Muscle of leg (tissue), 3 donors: ENCODE measurements at regions not wholly inside any gene's neighbourhood (a gene's known extent, or its start where the extent isn't known, plus 50 kb on each side); places are given as distances from the start of the nearest gene placed in this dataset.
A peak's percentile ranks its signal among the peaks of the same experiment; 100 is the strongest.

Experiments used
- DNase-seq: peaks from one replicate; pipeline ENCODE4 v3.0.0; 2013
- H3K27ac ChIP-seq: one replicate; pipeline ENCODE4 v1.5.1; 2013; ENCODE audit warnings: mild to moderate bottlenecking, low read length, control low read depth
- H3K27me3 ChIP-seq: one replicate; pipeline ENCODE4 v1.6.1; 2013; ENCODE audit warnings: low read length; ENCODE audit not compliant: control insufficient read depth, insufficient read depth
- H3K36me3 ChIP-seq: one replicate; pipeline ENCODE4 v1.6.1; 2013; ENCODE audit warnings: low read length; ENCODE audit not compliant: control insufficient read depth, insufficient read depth
- H3K4me1 ChIP-seq: one replicate; pipeline ENCODE4 v1.6.1; 2013; ENCODE audit warnings: low read length; ENCODE audit not compliant: control insufficient read depth, insufficient read depth
- H3K4me3 ChIP-seq: one replicate; pipeline ENCODE4 v1.5.1; 2013; ENCODE audit warnings: low read length, control low read depth
- H3K9me3 ChIP-seq: replicated peaks from 2 replicates; pipeline ENCODE4 v1.6.1; 2013; ENCODE audit warnings: low read depth, low read length; ENCODE audit not compliant: control insufficient read depth
- WGBS: methylation state at CpG from one replicate; pipeline ENCODE4 v1.1.5; 2013; ENCODE audit warnings: missing lambda C conversion rate; ENCODE audit not compliant: insufficient coverage; 5-methylcytosine and 5-hydroxymethylcytosine counted together

DNA sequence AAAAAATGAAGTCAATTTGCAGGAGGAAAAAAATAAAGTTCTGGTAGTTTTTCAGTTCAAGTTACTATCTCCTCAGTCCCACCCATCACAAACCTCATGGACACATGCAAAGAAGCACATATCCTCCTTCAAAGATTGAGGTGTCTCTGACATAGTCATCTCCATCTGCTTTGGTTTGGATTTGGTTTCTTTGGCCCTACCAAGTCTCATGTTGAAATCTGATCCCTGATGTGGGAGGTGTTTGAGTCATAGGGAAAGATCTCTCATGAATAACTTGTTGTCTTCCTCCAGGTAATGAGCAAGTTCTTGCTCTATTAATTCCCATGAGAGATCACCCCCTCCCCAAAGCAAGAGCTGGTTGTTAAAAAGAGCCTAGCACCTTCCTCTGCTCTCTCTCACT, 446.8 kb downstream of the IGSF11 start:
- Histone ChIP-seq H3K4me3 (no peak overlapping the region), H3K4me1 (no peaks in the 10 kb centered on the region)

GRCh38 chr3:118593277-118593670, 441.4 kb downstream of the IGSF11 start:
- Histone ChIP-seq H3K4me1 (no peaks in the 10 kb centered on the region), H3K4me3 (no peak overlapping the region), H3K27me3 (no peaks in the 10 kb centered on the region), H3K36me3 (no peaks in the 10 kb centered on the region), H3K9me3 (peaks cover 21% of the 10 kb centered on the region), H3K27ac (no peak overlapping the region)
- no peak for DNase-seq
- WGBS = 67% methylated on average over 2 of the region's 4 CpGs

More for the DNA sequence above, 446.8 kb downstream of the IGSF11 start:
- H3K27ac ChIP-seq = no peak overlapping the region
- no peaks in the 10 kb centered on the region for H3K36me3 ChIP-seq
- peaks cover 5% of the 10 kb centered on the region for H3K9me3 ChIP-seq
- DNase-seq = no peak
- H3K27me3 ChIP-seq = no peaks in the 10 kb centered on the region

DNA sequence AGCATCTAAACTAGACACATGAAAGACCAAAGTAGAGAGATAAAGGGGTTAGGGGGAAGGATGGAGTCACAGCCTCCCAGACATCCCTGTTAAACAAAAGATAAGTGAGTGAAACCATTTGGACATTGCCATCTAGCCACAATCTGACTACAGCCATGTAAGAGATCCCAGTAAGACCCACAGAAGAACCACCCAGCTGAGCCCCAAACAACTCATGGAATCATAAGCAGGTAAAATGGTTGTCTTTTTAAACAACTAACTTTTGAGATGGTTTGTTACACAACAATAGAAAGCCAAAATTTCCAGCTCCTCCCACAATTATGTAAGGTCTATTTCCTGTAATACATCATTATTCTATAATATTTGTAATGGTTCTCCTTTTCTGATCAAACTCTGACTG, 437.5 kb downstream of the IGSF11 start:
- H3K9me3 ChIP-seq = peaks cover 19% of the 10 kb centered on the region
- no peak for DNase-seq
- no peak overlapping the region for H3K27ac ChIP-seq
- no peaks in the 10 kb centered on the region for H3K4me1 ChIP-seq
- H3K27me3 ChIP-seq = no peaks in the 10 kb centered on the region
- no peaks in the 10 kb centered on the region for H3K36me3 ChIP-seq
- no peak overlapping the region for H3K4me3 ChIP-seq

- Histone ChIP-seq H3K4me1 (no peaks in the 10 kb centered on the region), H3K4me3 (no peak overlapping the region), H3K27me3 (no peaks in the 10 kb centered on the region), H3K9me3 (peaks cover 9% of the 10 kb centered on the region), H3K27ac (no peak overlapping the region), H3K36me3 (no peaks in the 10 kb centered on the region)
- WGBS = 93% methylated on average over 2 of the region's 5 CpGs
- DNase-seq = no peak
Measured at GRCh38 chr3:118607915-118608820, 426.5 kb downstream of the IGSF11 start.

DNA sequence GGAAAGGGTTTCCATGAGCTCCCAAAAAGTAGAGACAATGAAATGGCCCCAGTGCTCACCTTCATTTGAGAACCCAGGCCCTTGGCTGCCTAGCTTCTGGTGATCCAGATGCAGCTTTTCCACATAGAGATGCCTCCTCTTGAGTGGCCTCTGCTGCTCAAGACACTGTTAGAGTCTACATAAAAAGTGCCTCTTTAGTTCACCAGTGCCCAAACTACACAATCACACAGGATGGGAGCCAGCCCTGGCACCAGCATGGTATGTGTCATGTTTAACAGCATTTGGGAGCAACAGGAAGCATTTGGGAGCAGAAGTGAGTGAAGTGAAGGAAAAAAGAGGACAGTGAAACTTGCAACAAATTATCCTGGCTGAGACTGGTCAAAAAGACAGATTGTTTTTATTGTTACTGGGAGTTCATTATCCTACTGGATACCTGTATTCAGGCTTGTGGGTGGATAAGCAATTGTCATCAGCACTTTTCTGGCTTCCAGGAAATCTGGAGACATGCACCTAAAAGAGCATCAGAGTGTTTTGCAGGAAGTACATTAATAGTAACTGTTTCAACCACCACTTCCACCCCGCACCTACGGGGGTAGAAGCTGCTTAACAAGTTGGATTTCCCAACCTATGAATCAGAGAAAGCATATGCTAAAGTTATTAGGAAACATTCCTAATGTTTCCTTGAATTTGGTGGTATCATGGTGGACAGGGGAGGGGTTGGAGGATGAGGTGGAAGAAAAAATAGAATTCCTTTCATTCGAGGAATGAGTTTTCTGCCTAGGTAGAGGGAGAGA, 416.2 kb downstream of the IGSF11 start:
- Histone ChIP-seq H3K27me3 (no peaks in the 10 kb centered on the region), H3K36me3 (no peaks in the 10 kb centered on the region), H3K4me1 (no peaks in the 10 kb centered on the region), H3K4me3 (no peak overlapping the region), H3K27ac (no peak overlapping the region), H3K9me3 (no peaks in the 10 kb centered on the region)
- WGBS = 50% methylated on average over 1 of the region's 3 CpGs
- no peak for DNase-seq

DNA sequence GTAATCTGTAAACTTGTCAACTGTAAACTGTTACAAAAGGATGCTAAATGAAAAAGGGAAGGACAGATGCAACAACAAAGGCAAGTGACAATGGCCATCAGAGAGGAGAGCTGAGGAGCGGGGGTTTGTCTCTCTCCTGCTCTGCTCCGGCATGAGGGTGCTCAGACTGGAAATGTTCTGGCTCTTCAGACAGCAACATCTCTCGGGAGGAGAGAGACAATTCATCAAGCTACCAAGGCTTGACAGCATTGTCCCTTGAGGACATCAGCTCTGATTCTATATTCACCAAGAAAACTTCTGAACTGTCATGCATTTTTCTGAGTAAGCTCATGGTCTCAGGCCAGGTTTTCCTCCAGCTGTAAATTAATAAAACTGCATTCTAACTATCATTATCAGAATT, 408.2 kb downstream of the IGSF11 start:
- H3K36me3 ChIP-seq = no peaks in the 10 kb centered on the region
- no peaks in the 10 kb centered on the region for H3K27me3 ChIP-seq
- no peak overlapping the region for H3K27ac ChIP-seq
- no peaks in the 10 kb centered on the region for H3K4me1 ChIP-seq
- WGBS = 41% methylated on average over 3 of the region's 3 CpGs
- no peak for DNase-seq
- no peak overlapping the region for H3K4me3 ChIP-seq
- H3K9me3 ChIP-seq = no peaks in the 10 kb centered on the region

DNA sequence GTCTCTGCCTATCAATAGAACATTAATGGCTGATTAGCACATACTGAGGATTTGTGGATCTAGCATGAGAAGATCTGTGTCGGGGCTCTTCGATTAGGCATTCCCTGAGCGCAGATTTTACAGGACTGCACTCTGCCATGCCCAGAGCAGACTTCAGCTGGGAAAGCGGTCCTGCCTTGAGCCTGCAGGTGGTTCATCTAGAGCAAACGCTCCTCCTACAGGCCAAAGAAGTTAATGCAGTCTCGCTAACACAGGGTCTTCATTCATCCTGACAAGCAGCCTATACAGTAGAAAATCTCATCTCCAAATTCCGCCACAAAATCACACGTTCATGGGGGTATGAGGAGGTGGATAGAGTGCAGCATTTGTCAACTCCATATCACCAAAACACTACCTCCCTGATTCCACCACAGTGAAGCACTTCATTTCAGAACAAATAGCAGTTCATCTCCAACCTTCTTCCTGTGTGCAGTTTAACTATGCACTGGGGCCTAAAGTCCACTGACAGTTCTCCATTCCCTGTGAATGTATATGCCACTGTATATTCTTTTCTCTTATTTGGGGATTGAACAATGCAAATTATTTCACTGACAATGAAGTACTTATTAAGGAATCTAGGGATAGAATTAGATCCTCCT, 405.8 kb downstream of the IGSF11 start:
- 0% methylated on average over 2 of the region's 8 CpGs for WGBS
- DNase-seq = peak; percentile 77

DNA sequence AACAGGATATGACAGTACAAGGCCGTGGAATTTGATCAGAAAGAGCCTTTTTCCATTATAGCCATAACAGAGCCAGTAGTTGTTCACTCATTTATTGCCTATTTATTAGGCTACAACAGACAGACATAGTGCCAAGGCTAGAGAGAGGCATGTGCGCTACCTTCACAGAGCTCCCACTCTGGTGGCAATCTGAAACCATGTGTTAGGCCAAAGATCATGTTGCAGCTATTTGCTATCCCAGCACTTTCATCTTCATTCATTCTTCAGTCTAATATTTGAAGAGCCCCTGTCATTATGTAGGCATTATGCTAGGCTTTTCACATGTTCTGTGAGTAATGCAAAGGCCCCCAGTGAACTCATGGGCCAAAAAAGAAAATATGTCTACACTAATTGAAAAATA, 404.8 kb downstream of the IGSF11 start:
- H3K36me3 ChIP-seq = no peaks in the 10 kb centered on the region
- H3K4me1 ChIP-seq = no peaks in the 10 kb centered on the region
- DNase-seq = no peak
- H3K27me3 ChIP-seq = no peaks in the 10 kb centered on the region
- no peak overlapping the region for H3K4me3 ChIP-seq
- WGBS = 100% methylated on average over 1 of the region's 2 CpGs
- H3K27ac ChIP-seq = no peak overlapping the region
- no peaks in the 10 kb centered on the region for H3K9me3 ChIP-seq

More for the DNA sequence above, 405.8 kb downstream of the IGSF11 start:
- no peaks in the 10 kb centered on the region for H3K4me1 ChIP-seq
- H3K27me3 ChIP-seq = no peaks in the 10 kb centered on the region
- no peak overlapping the region for H3K27ac ChIP-seq
- H3K36me3 ChIP-seq = no peaks in the 10 kb centered on the region
- H3K9me3 ChIP-seq = no peaks in the 10 kb centered on the region
- no peak overlapping the region for H3K4me3 ChIP-seq

DNA sequence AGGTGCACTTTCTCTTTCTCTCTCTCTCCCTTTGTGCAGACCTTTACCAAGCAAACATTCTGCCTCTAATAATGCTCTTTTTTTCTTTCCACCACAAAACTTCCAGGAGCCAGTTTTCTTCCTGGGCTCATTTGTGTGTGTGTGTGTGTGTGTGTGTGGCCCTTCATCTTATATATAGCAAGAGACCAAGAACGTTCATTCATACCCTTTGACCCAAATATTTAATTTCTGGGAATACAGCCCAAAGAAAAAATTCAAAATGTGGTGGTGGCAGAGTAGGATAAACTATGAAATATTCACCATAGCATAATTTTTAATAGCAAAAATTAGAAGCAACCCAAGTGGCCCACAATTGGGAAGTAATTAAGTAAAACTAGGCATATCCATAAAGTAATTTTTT, 398.9 kb downstream of the IGSF11 start:
- WGBS = no CpG with 5 or more reads among the region's 1 CpG
- no peak overlapping the region for H3K4me3 ChIP-seq
- DNase-seq = no peak
- no peaks in the 10 kb centered on the region for H3K27me3 ChIP-seq
- H3K4me1 ChIP-seq = no peaks in the 10 kb centered on the region
- no peaks in the 10 kb centered on the region for H3K9me3 ChIP-seq
- H3K27ac ChIP-seq = no peak overlapping the region
- H3K36me3 ChIP-seq = no peaks in the 10 kb centered on the region

DNA sequence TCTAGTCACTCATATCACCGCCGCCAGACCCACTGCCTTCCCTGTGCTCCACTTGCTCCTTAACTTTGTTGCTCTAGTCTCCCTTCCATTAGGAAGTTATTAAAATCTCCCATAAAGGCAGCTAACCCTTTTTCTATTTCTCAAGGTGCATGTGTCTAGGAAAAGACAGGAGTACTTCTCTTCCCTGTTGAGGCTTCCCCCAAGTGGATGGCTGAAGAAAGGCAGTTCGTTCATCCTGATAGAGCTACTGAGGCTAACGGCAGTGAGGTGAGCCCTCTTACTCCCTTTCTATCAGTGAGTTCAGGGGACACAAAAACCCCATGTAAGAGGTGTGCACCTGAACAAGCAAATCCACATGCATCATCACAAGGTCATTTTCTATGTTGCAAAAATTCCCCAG, 397.8 kb downstream of the IGSF11 start:
- Histone ChIP-seq H3K4me1 (no peaks in the 10 kb centered on the region), H3K27me3 (no peaks in the 10 kb centered on the region), H3K36me3 (no peaks in the 10 kb centered on the region), H3K4me3 (no peak overlapping the region), H3K9me3 (no peaks in the 10 kb centered on the region), H3K27ac (no peak overlapping the region)
- DNase-seq = no peak
- 71% methylated on average over 2 of the region's 4 CpGs for WGBS
